GM12891 (cell line): ENCODE measurements at regions not wholly inside any gene's neighbourhood (a gene's known extent, or its start where the extent isn't known, plus 50 kb on each side); places are given as distances from the start of the nearest gene placed in this dataset.

ENCODE experiments used
- DNase-seq: peaks from one replicate; pipeline ENCODE4 v3.0.0; 2011; ENCODE audit warnings: low spot score; ENCODE audit not compliant: insufficient read length
- FAIRE-seq: peaks from 2 replicates; lab custom pipeline; 2011; peaks lifted over from hg19 to GRCh38; lab: Jason Lieb, UNC
- PAX5 ChIP-seq: IDR thresholded peaks from 2 replicates; pipeline ENCODE4 v1.6.1; 2011; ENCODE audit warnings: low read length, moderate library complexity, mild to moderate bottlenecking; ENCODE audit not compliant: insufficient read depth, severe bottlenecking
- POLR2A ChIP-seq: IDR thresholded peaks from 2 replicates; pipeline ENCODE4 v1.6.1; 2011; ENCODE audit warnings: low read depth, low read length, control low read depth
- POLR2AphosphoS5 ChIP-seq: IDR thresholded peaks from 2 replicates; pipeline ENCODE4 v1.6.1; 2011; ENCODE audit warnings: low read depth, low read length, control low read depth
- POU2F2 ChIP-seq: IDR thresholded peaks from 2 replicates; pipeline ENCODE4 v1.6.1; 2011; ENCODE audit warnings: low read depth, mild to moderate bottlenecking, control low read depth, low read length, moderate library complexity
- SPI1 ChIP-seq: IDR thresholded peaks from 2 replicates; pipeline ENCODE4 v1.6.1; 2011; ENCODE audit warnings: low read depth, low read length, control low read depth
- TAF1 ChIP-seq: IDR thresholded peaks from 2 replicates; pipeline ENCODE4 v1.6.1; 2011; ENCODE audit warnings: low read depth, low read length, control low read depth

- DNase-seq (no peak), FAIRE-seq (no peak)
- TF ChIP-seq PAX5, result no peak
- no peak for TF ChIP-seq POLR2A
- no peak for TF ChIP-seq POU2F2
- no peak for TF ChIP-seq POLR2AphosphoS5
- no peak for TF ChIP-seq TAF1
- TF ChIP-seq SPI1, result no peak
Observed at GRCh38 chr21:27595716-27596115, 628.8 kb upstream of the ADAMTS5 start.

- TF ChIP-seq POLR2A (no peak), PAX5 (no peak)
- FAIRE-seq, result no peak
- no peak for DNase-seq
Observed at GRCh38 chr21:27590271-27590670, 623.4 kb upstream of the ADAMTS5 start.

- FAIRE-seq (no peak), DNase-seq (no peak)
- TF ChIP-seq TAF1 (no peak), POLR2A (no peak), POLR2AphosphoS5 (no peak), PAX5 (no peak), POU2F2 (no peak), SPI1 (no peak)
Observed at GRCh38 chr21:27589781-27590180, 622.9 kb upstream of the ADAMTS5 start.

- TF ChIP-seq POLR2A (no peak), POLR2AphosphoS5 (no peak), TAF1 (no peak), SPI1 (no peak)
- peak; percentile 51 for FAIRE-seq
- no peak for DNase-seq
Observed at GRCh38 chr21:27586986-27587385, 620.1 kb upstream of the ADAMTS5 start.

- no peak for FAIRE-seq
- DNase-seq, result no peak
- TF ChIP-seq POLR2A (no peak), PAX5 (no peak), TAF1 (no peak), SPI1 (no peak), POLR2AphosphoS5 (no peak), POU2F2 (no peak)
Observed at GRCh38 chr21:27586326-27586725, 619.4 kb upstream of the ADAMTS5 start.

- no peak for FAIRE-seq
- DNase-seq, result no peak
- TF ChIP-seq SPI1, result no peak
- no peak for TF ChIP-seq POLR2AphosphoS5
- no peak for TF ChIP-seq TAF1
- no peak for TF ChIP-seq POLR2A
Observed at GRCh38 chr21:27584256-27584655, 617.4 kb upstream of the ADAMTS5 start.

- DNase-seq (no peak), FAIRE-seq (no peak)
- TF ChIP-seq POLR2AphosphoS5, result no peak
- TF ChIP-seq POU2F2, result no peak
- TF ChIP-seq SPI1, result no peak
- TF ChIP-seq POLR2A, result no peak
- TF ChIP-seq TAF1, result no peak
- TF ChIP-seq PAX5, result no peak
Observed at GRCh38 chr21:27582948-27583430, 616.1 kb upstream of the ADAMTS5 start.

GRCh38 chr21:27582246-27582947 is 615.5 kb upstream of the ADAMTS5 start:
- DNase-seq (no peak), FAIRE-seq (no peak)
- TF ChIP-seq SPI1, result no peak
- TF ChIP-seq POLR2A, result no peak
- no peak for TF ChIP-seq POU2F2
- no peak for TF ChIP-seq TAF1
- TF ChIP-seq POLR2AphosphoS5, result no peak
- no peak for TF ChIP-seq PAX5

- TF ChIP-seq POU2F2, result no peak
- TF ChIP-seq SPI1, result no peak
- TF ChIP-seq POLR2AphosphoS5, result no peak
- TF ChIP-seq TAF1, result no peak
- TF ChIP-seq POLR2A, result no peak
- no peak for TF ChIP-seq PAX5
- FAIRE-seq (no peak), DNase-seq (no peak)
Observed at GRCh38 chr21:27581168-27581567, 614.3 kb upstream of the ADAMTS5 start.

GRCh38 chr21:27580276-27580675 is 613.4 kb upstream of the ADAMTS5 start:
- no peak for DNase-seq

GRCh38 chr21:27578741-27579265 is 611.9 kb upstream of the ADAMTS5 start:
- FAIRE-seq, result no peak
- DNase-seq, result no peak
- TF ChIP-seq PAX5, result no peak
- no peak for TF ChIP-seq POLR2AphosphoS5
- TF ChIP-seq SPI1, result no peak
- TF ChIP-seq TAF1, result no peak
- no peak for TF ChIP-seq POLR2A
- no peak for TF ChIP-seq POU2F2

More at GRCh38 chr21:27580276-27580675, 613.4 kb upstream of the ADAMTS5 start:
- FAIRE-seq, result no peak
- TF ChIP-seq PAX5 (no peak), POU2F2 (no peak), POLR2AphosphoS5 (no peak), POLR2A (no peak), TAF1 (no peak), SPI1 (no peak)
